ENCODE measurements at regions not wholly inside any gene's neighbourhood (a gene's known extent, or its start where the extent isn't known, plus 50 kb on each side); places are given as distances from the start of the nearest gene placed in this dataset.

DNA sequence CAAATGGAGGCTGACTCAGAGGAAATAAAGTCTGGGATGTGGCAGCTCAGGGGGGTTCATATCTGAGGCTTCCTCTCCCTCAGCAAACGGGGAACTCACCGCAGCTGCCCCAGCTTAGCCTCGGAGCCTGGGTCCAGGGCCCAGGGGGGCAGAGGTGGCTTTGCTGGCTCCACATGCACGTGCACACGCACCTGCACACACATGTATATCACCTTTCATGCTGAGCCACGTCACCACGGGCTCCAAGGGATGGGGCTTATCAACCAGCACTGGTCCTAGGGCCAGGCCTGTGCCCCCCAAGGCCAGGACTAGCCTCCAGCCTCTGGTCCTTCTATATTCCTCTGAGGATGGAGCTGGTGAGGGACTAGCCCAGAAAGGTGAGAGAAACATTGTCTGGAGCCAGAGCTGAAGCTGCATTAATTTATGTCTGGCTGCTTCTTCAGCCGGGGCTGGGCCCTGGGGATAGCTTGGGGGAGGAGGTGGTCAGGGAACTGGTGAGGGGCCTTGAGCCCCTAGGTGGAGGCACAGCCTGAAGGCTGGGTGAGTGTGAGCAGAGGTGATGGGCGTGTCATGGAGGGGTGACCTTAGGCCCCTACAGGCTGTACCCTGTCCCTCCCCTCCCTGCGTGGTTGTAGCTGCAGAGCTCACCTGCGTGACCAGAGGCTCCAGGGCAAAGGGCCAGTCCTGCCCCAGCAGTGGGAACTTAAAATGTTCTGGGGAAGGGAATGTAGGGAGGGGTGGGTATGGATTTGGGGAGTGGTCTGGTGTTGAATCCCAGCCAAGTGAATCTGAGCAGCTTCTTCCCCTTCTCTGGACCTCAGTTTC lies 520.8 kb downstream of the PTPRU start:
- no peak for DNase-seq (ENCODE audit: low read depth, low spot score)
- no peaks in the 10 kb centered on the region for H3K9me3 ChIP-seq (ENCODE audit: control insufficient read depth, low read depth, low read length)
- H3K9me1 ChIP-seq (ENCODE audit: control insufficient read depth, extremely low read depth, insufficient read depth, low read length) = no peaks in the 10 kb centered on the region
- H2AFZ ChIP-seq (ENCODE audit: control insufficient read depth, low read length) = no peak overlapping the region
- dilution Hi-C loops (cut with MboI; ENCODE audit: extremely low pct_ligation_motif_present, low sequenced_read_pairs) = no loop called here
- H4K20me1 ChIP-seq (ENCODE audit: control insufficient read depth, extremely low read depth, insufficient read depth, low read length) = no peaks in the 10 kb centered on the region
- H3K4me1 ChIP-seq (ENCODE audit: control insufficient read depth, extremely low read depth, insufficient read depth, low read length) = no peaks in the 10 kb centered on the region
- TF ChIP-seq EZH2 (IDR thresholded peaks at IDR 0.05; ENCODE audit: low read length) = no peak
- TF ChIP-seq, protein P1, sequence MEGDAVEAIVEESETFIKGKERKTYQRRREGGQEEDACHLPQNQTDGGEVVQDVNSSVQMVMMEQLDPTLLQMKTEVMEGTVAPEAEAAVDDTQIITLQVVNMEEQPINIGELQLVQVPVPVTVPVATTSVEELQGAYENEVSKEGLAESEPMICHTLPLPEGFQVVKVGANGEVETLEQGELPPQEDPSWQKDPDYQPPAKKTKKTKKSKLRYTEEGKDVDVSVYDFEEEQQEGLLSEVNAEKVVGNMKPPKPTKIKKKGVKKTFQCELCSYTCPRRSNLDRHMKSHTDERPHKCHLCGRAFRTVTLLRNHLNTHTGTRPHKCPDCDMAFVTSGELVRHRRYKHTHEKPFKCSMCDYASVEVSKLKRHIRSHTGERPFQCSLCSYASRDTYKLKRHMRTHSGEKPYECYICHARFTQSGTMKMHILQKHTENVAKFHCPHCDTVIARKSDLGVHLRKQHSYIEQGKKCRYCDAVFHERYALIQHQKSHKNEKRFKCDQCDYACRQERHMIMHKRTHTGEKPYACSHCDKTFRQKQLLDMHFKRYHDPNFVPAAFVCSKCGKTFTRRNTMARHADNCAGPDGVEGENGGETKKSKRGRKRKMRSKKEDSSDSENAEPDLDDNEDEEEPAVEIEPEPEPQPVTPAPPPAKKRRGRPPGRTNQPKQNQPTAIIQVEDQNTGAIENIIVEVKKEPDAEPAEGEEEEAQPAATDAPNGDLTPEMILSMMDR (optimal IDR thresholded peaks at IDR 0.05 in 1 of 3, IDR thresholded peaks at IDR 0.05 in 1 of 3, conservative IDR thresholded peaks at IDR 0.05 in 1 of 3; ENCODE audit: extremely low read depth in 1 of 3, insufficient read depth in 2 of 3, low read length in 3 of 3) = no peak
- H3K27me3 ChIP-seq (ENCODE audit: control insufficient read depth, extremely low read depth, insufficient read depth, low read length) = no peaks in the 10 kb centered on the region
- no peak overlapping the region for H3K4me2 ChIP-seq (ENCODE audit: control insufficient read depth, extremely low read depth, insufficient read depth, low read depth, low read length)
- H3K27ac ChIP-seq (ENCODE audit: control insufficient read depth, insufficient read depth, low read length) = no peak overlapping the region
- H3K79me2 ChIP-seq (ENCODE audit: control insufficient read depth, insufficient read depth, low read length) = no peaks in the 10 kb centered on the region
- FAIRE-seq = no peak
- H3K36me3 ChIP-seq (ENCODE audit: control insufficient read depth in 2 of 2, extremely low read depth in 1 of 2, insufficient read depth in 2 of 2, low read length in 2 of 2) = no peaks in the 10 kb centered on the region
- no peak overlapping the region for H3K9ac ChIP-seq (ENCODE audit: control insufficient read depth, extremely low read depth, insufficient read depth, low read length)
- H3K4me3 ChIP-seq (ENCODE audit: control insufficient read depth in 2 of 3, extremely low read depth in 1 of 3, insufficient read depth in 2 of 3, low read depth in 1 of 3, low read length in 3 of 3) = no peak overlapping the region

DNA sequence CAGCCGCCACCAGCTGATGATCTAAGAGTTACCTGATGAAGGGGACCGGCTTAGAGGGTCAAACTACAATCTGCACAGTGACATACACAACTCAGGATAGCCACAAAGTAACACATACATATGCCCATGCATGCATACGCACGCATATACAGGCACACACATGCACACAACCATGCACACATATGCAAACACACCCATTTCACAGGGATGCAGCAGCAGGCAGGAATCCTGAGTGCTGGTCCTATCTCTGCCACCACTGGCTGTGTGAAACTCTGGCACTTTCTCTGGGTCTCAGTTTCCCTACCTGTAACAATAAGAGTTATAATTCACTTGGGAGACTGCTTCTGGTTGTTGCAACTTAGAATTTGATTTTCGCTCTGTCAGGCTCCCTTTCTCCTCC lies 520.2 kb downstream of the PTPRU start:
- H3K9me3 ChIP-seq (ENCODE audit: control insufficient read depth, low read depth, low read length) = no peaks in the 10 kb centered on the region
- H3K4me2 ChIP-seq (ENCODE audit: control insufficient read depth, extremely low read depth, insufficient read depth, low read depth, low read length) = no peak overlapping the region
- H4K20me1 ChIP-seq (ENCODE audit: control insufficient read depth, extremely low read depth, insufficient read depth, low read length) = no peaks in the 10 kb centered on the region
- no peak overlapping the region for H2AFZ ChIP-seq (ENCODE audit: control insufficient read depth, low read length)
- H3K36me3 ChIP-seq (ENCODE audit: control insufficient read depth in 2 of 2, extremely low read depth in 1 of 2, insufficient read depth in 2 of 2, low read length in 2 of 2) = no peaks in the 10 kb centered on the region
- H3K9ac ChIP-seq (ENCODE audit: control insufficient read depth, extremely low read depth, insufficient read depth, low read length) = no peak overlapping the region
- H3K4me1 ChIP-seq (ENCODE audit: control insufficient read depth, extremely low read depth, insufficient read depth, low read length) = no peaks in the 10 kb centered on the region
- dilution Hi-C loops (cut with MboI; ENCODE audit: extremely low pct_ligation_motif_present, low sequenced_read_pairs) = no loop called here
- no peak for TF ChIP-seq EZH2 (IDR thresholded peaks at IDR 0.05; ENCODE audit: low read length)
- TF ChIP-seq, protein P1 (optimal IDR thresholded peaks at IDR 0.05 in 1 of 3, IDR thresholded peaks at IDR 0.05 in 1 of 3, conservative IDR thresholded peaks at IDR 0.05 in 1 of 3; ENCODE audit: extremely low read depth in 1 of 3, insufficient read depth in 2 of 3, low read length in 3 of 3) = no peak
- no peaks in the 10 kb centered on the region for H3K27me3 ChIP-seq (ENCODE audit: control insufficient read depth, extremely low read depth, insufficient read depth, low read length)
- H3K79me2 ChIP-seq (ENCODE audit: control insufficient read depth, insufficient read depth, low read length) = no peaks in the 10 kb centered on the region
- H3K9me1 ChIP-seq (ENCODE audit: control insufficient read depth, extremely low read depth, insufficient read depth, low read length) = no peaks in the 10 kb centered on the region
- DNase-seq (ENCODE audit: low read depth, low spot score) (no peak), FAIRE-seq (no peak)
- H3K4me3 ChIP-seq (ENCODE audit: control insufficient read depth in 2 of 3, extremely low read depth in 1 of 3, insufficient read depth in 2 of 3, low read depth in 1 of 3, low read length in 3 of 3) = no peak overlapping the region
- H3K27ac ChIP-seq (ENCODE audit: control insufficient read depth, insufficient read depth, low read length) = no peak overlapping the region

All from keratinocyte (primary cell).